ENCODE measurements at regions not wholly inside any gene's neighbourhood (a gene's known extent, or its start where the extent isn't known, plus 50 kb on each side); places are given as distances from the start of the nearest gene placed in this dataset.
"Not testable (repeated sequence)": the region's sequence is repeated elsewhere in the genome, so short reads cannot be mapped to it uniquely, and the experiment has no call there.

GRCh38 chr6:126983779-126984178 lies 134.7 kb upstream of the RSPO3 start:
- intact Hi-C loops (cut with micrococcal nuclease) = no loop called here
- CTCF ChIA-PET = interaction anchor here (0.7 kb wide), 1 partner anchor 73 kb away, joined by 3 read pairs; no protein-coding TSS in a partner anchor
- POLR2A ChIA-PET = no interaction called here
- BruUV-seq (replicated peaks) = no TSS peak
- Mint-ChIP-seq H3K9me3 (ENCODE audit: unreplicated experiment) (no peaks in the 10 kb centered on the region), H3K27ac (ENCODE audit: low read depth, unreplicated experiment) (no peak overlapping the region), H3K4me1 (ENCODE audit: insufficient read depth, unreplicated experiment) (no peaks in the 10 kb centered on the region), H3K36me3 (ENCODE audit: insufficient read depth, unreplicated experiment) (no peaks in the 10 kb centered on the region), H3K27me3 (ENCODE audit: insufficient read depth, unreplicated experiment) (peaks cover 12% of the 10 kb centered on the region), H3K4me3 (ENCODE audit: unreplicated experiment) (no peak overlapping the region)
- TF ChIP-seq CTCF (IDR thresholded peaks at IDR 0.05; ENCODE audit: unreplicated experiment) = no peak
- no peak for DNase-seq (ENCODE audit: unreplicated experiment)

GRCh38 chr6:126988125-126988524 lies 130.3 kb upstream of the RSPO3 start:
- BruUV-seq (replicated peaks); DNase-seq (ENCODE audit: unreplicated experiment); H3K36me3 Mint-ChIP-seq (ENCODE audit: insufficient read depth, unreplicated experiment); POLR2A ChIA-PET; H3K4me1 Mint-ChIP-seq (ENCODE audit: insufficient read depth, unreplicated experiment); H3K4me3 Mint-ChIP-seq (ENCODE audit: unreplicated experiment); H3K9me3 Mint-ChIP-seq (ENCODE audit: unreplicated experiment); CTCF ChIA-PET; intact Hi-C loops (cut with micrococcal nuclease); H3K27ac Mint-ChIP-seq (ENCODE audit: low read depth, unreplicated experiment): not testable (repeated sequence)
- H3K27me3 Mint-ChIP-seq (ENCODE audit: insufficient read depth, unreplicated experiment) = peaks cover 13% of the 10 kb centered on the region

- intact Hi-C loops (cut with micrococcal nuclease) = no loop called here
- H3K36me3 Mint-ChIP-seq (ENCODE audit: insufficient read depth, unreplicated experiment) = no peaks in the 10 kb centered on the region
- H3K4me1 Mint-ChIP-seq (ENCODE audit: insufficient read depth, unreplicated experiment) = no peaks in the 10 kb centered on the region
- CTCF ChIA-PET = no interaction called here
- peaks cover 41% of the 10 kb centered on the region for H3K27me3 Mint-ChIP-seq (ENCODE audit: insufficient read depth, unreplicated experiment)
- POLR2A ChIA-PET = no interaction called here
- no TSS peak for BruUV-seq (replicated peaks)
- no peaks in the 10 kb centered on the region for H3K9me3 Mint-ChIP-seq (ENCODE audit: unreplicated experiment)
- no peak overlapping the region for H3K27ac Mint-ChIP-seq (ENCODE audit: low read depth, unreplicated experiment)
- TF ChIP-seq CTCF (IDR thresholded peaks at IDR 0.05; ENCODE audit: unreplicated experiment) = no peak
- DNase-seq (ENCODE audit: unreplicated experiment) = no peak
- H3K4me3 Mint-ChIP-seq (ENCODE audit: unreplicated experiment) = no peak overlapping the region
These were observed 117.8 kb upstream of the RSPO3 start for GRCh38 chr6:127000631-127001030.

GRCh38 chr6:127013865-127014264 lies 104.6 kb upstream of the RSPO3 start:
- Mint-ChIP-seq H3K4me1 (ENCODE audit: insufficient read depth, unreplicated experiment) (no peaks in the 10 kb centered on the region), H3K4me3 (ENCODE audit: unreplicated experiment) (no peak overlapping the region), H3K9me3 (ENCODE audit: unreplicated experiment) (no peaks in the 10 kb centered on the region), H3K27me3 (ENCODE audit: insufficient read depth, unreplicated experiment) (peaks cover 14% of the 10 kb centered on the region), H3K36me3 (ENCODE audit: insufficient read depth, unreplicated experiment) (no peaks in the 10 kb centered on the region), H3K27ac (ENCODE audit: low read depth, unreplicated experiment) (no peak overlapping the region)
- POLR2A ChIA-PET = no interaction called here
- intact Hi-C loops (cut with micrococcal nuclease) = no loop called here
- BruUV-seq (replicated peaks) = no TSS peak
- DNase-seq (ENCODE audit: unreplicated experiment) = no peak
- CTCF ChIA-PET = no interaction called here
- no peak for TF ChIP-seq CTCF (IDR thresholded peaks at IDR 0.05; ENCODE audit: unreplicated experiment)

- Mint-ChIP-seq H3K4me1 (ENCODE audit: insufficient read depth, unreplicated experiment) (no peaks in the 10 kb centered on the region), H3K9me3 (ENCODE audit: unreplicated experiment) (no peaks in the 10 kb centered on the region), H3K4me3 (ENCODE audit: unreplicated experiment) (no peak overlapping the region), H3K27ac (ENCODE audit: low read depth, unreplicated experiment) (no peak overlapping the region), H3K27me3 (ENCODE audit: insufficient read depth, unreplicated experiment) (peaks cover 25% of the 10 kb centered on the region), H3K36me3 (ENCODE audit: insufficient read depth, unreplicated experiment) (no peaks in the 10 kb centered on the region)
- no peak for DNase-seq (ENCODE audit: unreplicated experiment)
- CTCF ChIA-PET = interaction anchor here (0.6 kb wide), 1 partner anchor 52 kb away, joined by 4 read pairs; no protein-coding TSS in a partner anchor
- intact Hi-C loops (cut with micrococcal nuclease) = no loop called here
- no peak for TF ChIP-seq CTCF (IDR thresholded peaks at IDR 0.05; ENCODE audit: unreplicated experiment)
- POLR2A ChIA-PET = no interaction called here
- no TSS peak for BruUV-seq (replicated peaks)
These were observed 102.6 kb upstream of the RSPO3 start for GRCh38 chr6:127015858-127016257.

Measured in MCF 10A (cell line).